Stimulated activated CD8-positive, alpha-beta memory T cell treated with anti-CD3 and anti-CD28 coated beads, Interleukin-15, amount 100 ng/mL, for 24 hours (primary cell): ENCODE measurements at regions not wholly inside any gene's neighbourhood (a gene's known extent, or its start where the extent isn't known, plus 50 kb on each side); places are given as distances from the start of the nearest gene placed in this dataset.

ENCODE experiments used
- DNase-seq: peaks from one replicate; pipeline ENCODE4 v3.0.0-alpha.2; 2020; ENCODE audit warnings: low read depth

DNA sequence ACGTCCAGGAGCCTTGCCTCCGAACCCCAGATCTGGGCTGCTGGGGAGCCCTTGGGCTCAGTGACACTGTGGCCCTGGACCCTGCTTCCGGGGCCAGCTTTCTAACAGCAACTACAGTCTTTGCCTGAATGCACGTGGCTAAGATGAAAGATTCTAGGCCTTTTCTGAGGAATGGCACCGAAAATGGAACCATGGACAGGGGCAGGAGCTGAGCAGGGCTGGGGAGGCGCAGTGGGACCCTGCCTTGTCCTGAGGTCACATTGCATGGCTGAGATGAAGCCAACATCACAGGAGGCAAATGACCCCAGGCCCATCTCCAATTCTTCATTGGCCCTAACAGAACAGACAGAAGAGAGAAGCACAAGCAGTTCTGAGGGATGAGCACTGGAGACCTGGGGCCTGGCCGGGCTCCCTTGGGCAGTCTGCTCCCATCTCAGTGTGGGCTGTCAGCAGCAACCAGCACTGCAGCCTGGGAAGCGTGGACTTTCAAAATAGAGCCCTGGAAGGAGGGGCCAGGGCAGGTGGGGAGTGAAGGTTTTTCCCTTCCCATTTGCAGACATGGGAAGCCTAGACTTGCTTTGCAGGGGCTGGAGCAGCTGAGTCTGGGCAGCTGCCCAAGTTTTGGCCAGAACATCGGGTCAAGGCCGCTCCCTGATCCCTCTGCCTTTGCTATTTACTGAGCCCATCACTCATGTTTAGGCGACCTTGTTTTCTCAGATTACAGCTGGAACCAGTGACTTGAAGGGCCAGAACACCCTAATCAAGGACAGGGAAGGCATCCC lies 114.4 kb upstream of the TCERG1L start:
- no peak for DNase-seq

GRCh38 chr10:131426534-131426898 lies 115.0 kb upstream of the TCERG1L start:
- no peak for DNase-seq

- no peak for DNase-seq
Measured at GRCh38 chr10:131427281-131427680, 115.8 kb upstream of the TCERG1L start.

DNA sequence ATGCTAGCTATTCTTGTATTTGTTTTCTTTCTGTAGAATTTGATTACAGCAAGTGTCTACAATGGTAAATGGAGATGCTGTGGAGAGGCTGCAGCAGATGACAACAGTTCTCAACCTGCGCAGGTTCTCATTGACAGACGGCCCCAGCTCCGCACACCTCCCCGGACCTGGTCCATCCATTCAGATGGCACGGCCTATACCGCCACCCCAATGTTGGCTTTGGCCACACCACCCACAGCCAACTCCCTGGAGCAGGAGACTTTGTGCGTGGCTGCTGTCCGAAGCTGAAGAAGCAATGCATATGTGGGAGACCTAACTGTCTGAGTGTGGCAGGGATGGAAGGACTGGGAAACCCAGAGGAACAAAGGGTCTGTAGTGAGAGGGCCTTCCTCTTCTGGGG lies 116.4 kb upstream of the TCERG1L start:
- no peak for DNase-seq

GRCh38 chr10:131429141-131429540 lies 117.6 kb upstream of the TCERG1L start:
- no peak for DNase-seq

DNA sequence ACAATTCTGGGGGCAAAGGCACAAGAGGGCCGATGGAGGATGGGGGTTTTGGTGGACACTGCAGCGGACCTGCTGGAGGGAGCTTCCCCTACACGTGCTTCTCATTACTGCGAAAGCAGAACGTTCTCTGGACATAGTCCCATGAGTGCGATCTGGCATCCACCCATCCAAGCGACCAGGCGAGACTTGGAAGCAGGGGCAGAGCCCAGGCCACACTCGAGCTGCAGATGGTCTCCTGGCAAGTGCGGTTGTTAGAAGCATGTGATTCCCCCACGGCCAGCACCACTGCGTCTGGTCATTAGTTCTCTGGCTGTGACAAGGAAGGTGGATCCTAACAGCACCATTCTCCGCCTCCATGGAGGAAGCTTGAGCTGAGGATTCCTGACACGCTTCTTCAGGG lies 118.4 kb upstream of the TCERG1L start:
- DNase-seq: no peak

DNA sequence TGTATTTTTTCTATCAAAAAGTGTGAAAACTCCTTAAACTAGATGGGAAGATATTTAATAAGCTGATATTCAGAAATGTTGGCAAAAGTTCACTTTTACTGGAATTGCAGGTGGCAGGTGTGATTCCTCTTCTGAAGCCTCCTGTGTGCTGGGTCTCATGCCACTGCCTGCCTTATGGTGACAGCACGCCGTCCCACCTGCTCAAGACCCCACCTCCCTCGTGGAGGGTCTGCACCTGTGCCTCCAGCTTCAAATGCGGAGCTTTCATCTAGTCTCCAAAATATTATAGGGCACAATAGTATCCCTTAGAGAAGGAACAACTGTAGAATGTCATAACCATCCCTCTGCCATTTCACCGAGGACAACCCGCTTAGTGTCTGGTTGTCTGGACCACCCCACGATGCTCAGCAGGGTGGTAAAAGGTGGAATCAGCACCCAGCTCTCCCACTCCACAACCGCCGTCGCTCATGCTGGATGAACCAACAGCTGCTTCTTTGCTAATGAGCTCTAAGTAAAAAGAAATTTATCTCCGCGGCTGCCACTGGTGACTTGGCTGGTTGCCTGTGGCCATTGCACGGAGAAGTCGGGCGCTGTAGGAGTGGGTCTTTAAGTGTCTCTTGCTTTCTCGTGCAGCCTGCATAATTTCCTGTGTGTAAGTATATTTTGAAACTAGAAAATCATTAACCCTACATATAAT lies 119.3 kb upstream of the TCERG1L start:
- DNase-seq: no peak

DNA sequence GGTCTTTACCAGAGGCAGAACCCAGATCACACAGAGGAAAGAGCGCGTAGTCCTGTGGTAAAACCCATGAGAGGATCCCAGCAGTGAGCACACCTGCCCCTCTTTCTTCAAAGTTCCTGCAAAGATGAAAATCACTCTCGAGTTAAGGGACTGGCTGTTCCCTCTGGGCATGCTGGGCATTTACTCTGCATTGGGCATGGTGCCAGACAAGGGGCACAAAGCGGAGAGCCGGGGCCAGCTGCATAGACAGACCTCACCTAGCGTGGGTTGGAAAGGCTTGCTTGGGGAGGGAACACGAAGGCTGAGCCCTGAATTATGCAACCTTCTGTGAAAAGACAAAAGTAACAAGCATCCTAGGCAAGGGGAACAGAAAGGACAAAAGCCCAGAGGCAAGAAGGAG lies 120.0 kb upstream of the TCERG1L start:
- DNase-seq: no peak

GRCh38 chr10:131431978-131432690 lies 120.6 kb upstream of the TCERG1L start:
- no peak for DNase-seq

- DNase-seq: no peak
Measured at GRCh38 chr10:131433568-131433967, 122.0 kb upstream of the TCERG1L start.

GRCh38 chr10:131435232-131435631 lies 123.7 kb upstream of the TCERG1L start:
- DNase-seq: no peak

DNA sequence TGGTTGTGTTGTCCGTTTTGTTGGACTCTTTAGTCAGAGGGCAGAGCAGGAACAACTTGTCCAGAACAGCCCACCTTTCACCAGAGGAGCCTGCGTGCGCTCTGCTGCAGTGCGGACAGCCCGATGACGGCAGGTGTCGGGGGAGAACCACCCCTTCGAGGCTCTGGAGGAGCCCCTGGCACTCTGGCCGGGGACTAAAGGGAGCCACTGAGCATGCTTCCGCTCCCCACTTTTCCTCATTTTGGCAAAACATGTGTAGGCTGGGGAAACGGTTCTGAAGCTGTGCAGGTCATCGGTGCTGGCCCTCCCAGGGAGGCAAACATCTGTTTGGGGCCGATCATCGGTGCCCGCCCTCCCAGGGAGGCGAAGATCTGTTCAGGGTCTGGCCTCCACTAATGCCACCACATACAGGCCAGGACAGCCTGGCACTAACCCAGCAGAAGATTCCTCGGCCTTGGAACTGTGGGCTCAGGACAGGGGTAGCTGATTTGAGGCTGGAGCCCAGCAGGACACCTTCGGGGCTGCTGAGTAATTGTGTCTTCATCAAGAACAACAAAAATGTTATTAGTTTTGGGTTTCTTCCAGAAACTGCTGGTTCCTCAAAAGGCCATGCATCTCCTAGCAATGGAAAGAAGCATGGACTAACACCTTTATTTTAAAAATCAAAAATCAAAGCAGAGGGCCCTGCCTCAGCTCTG lies 124.4 kb upstream of the TCERG1L start:
- DNase-seq: no peak

DNA sequence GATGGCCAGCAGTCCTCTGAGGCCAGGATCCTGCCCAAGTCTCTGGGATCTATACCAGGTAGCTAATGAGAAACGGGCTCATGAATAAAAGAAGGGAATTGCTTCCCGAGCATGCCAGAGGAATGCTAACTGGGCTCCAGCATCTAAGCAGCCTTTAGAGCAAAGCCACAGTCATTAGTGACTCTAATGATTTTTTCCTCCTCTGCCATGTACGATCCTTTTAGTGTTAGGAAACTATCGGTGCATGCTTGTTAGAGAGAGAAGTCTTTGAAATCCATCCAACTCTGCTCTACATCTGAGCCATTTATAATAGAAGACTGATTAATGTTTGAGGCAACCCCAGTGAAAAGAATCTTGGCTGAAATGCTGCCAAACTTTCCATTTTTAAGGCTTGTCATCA lies 124.9 kb upstream of the TCERG1L start:
- DNase-seq: no peak

DNA sequence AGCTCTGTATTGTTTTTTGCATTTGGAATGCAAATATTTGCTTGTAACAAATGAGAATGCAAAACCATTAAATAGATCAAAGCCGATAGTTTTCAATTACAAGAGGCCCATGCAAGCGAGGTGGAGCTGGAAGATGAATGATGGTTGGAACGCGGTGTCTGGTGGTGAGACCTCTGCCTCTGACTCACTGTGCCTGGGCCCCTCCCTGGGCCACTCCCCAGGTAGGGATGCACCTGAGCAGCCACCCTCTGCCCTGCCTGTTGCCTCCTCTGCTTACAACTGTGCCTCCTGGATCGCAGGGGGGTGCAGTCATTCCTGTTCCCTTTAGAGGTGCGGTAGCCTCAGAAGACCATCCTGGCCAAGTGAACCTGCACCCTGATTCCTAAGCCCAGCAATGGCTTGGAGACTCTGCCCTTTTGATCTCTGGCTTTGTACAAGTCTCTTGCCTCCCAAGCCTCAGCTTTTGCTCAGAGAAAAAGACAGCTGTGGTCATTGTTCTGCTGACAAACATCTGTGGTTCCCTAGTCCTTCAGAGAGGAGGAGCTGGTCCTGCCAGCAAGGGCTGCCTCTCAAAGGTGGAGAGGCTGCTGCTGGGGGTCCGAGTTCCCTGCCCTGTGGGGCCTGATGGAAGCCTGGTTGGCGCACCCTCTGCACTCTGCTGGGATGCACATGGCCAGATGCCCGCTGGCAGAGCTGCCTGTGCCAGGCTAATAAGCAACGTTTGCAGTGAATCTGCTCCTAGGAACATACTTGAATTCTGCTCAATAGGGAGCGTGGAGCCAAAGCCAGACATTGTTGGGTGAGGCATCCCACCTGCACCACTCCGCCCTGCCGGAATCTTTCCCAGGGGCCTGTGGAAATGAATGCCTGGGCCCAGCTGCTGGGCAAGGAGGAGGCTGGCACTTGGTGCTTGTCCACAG lies 126.3 kb upstream of the TCERG1L start:
- no peak for DNase-seq

GRCh38 chr10:131438665-131439064 lies 127.1 kb upstream of the TCERG1L start:
- DNase-seq: no peak

DNA sequence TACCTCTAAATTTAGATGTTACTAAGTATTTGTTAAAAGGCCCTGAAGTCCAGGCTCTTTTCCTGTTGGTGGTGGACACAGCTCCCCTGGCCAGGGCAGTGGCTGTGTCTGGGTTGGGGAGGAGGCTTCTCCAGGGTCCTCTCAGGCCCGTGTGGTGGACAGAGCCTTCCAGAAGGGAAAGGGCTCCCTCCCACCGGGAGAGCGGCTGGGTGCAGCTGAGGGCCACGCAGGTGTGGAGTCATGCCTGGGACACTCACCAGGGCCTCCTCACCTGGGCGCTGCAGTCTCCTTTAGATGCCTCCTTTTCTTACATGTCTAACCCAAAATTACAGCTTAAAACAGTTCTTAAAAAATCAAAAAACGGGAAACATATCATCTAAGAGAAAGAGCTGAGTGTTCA lies 128.2 kb upstream of the TCERG1L start:
- DNase-seq: no peak

DNA sequence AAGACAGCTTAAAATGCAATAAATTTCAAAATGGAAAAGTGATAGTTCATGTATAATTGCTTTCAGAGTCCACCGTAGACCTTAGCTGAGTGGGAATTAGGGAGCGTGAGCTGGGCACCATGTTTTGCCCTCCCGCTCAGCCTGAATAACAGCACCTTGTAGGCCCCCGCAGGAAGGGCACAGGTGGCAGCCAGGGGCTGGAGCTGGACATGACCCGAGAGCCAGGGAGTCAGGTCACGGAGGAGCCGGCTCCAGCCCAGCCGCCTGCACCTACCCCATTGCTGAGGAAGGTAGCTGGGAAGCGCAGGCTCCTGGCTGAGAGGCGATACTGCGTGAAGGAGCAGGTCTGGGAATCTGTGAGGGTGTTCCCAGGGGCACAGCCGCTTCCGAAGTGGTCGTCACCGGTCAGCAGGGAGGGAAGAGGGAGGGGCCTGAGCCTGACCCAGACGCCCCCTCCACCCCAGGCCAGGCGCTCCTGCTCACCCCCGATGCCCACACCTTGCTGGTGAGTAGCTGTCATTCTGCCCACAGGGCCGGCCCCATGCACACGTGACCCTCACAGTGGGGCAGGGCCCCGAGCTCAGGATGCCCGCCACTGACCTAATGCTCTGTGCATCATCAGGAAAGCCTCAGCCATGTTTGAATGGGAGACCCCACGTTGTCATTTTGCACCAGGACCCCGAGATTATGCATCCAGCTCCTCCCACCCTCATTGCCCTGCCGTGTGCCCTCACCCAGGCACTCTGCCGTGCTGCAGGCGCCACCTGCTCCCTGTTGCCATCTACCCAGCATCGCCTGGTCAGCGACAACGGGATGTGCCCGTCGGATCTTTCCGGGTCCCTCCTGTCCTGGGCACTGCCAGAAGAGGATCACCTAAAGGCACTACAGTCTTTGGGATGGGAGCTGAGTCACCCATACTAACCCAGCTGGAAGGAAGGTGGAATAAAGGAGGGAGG lies 129.2 kb upstream of the TCERG1L start:
- no peak for DNase-seq

GRCh38 chr10:131442271-131442670 lies 130.8 kb upstream of the TCERG1L start:
- no peak for DNase-seq

DNA sequence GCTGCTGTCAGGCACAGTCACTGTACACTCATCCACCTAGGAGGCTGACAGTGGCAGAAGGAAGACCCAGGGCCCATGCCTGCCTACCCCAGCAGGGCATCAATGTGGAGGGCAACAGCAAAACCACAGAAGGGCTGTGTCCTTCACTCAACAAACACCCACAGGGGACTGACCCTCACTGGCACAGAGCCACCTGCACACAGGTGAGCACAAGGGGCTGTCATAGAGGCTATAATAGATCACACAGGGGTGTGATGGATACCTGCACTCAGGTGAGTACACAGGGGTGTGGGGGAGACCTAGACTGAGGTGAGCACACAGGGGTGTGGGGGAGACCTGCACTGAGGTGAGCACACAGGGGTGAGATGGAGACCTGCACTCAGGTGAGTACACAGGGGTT lies 132.8 kb upstream of the TCERG1L start:
- no peak for DNase-seq

DNA sequence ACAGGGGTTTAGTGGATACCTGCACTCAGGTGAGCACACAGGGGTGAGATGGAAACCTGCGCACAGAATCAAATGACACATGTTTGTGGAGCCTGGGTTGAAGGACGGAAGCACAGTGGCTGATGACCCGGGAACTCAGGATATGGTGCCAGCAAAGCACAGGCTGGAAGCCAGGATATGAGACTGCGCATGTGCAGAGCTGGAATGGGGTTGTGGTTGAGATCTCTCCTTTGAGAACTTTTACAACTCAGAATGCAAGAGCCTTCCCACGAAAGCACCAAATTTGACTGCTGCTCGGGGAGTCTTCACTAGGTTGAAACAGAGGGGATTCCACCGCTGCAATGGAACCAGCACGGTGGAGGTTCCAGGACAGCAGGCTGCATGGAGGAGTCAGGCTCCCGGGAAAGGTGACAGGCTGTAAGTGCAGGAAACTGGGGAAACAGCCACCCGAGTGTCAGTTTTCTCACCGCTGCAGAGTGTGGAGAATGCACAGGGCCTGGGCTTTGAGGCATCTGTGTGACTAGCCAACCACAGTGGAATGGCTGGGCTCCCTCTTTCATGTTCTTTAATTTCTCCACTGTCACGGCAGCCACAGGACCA lies 133.4 kb upstream of the TCERG1L start:
- no peak for DNase-seq
